GM23338 (cell line): ENCODE measurements at regions not wholly inside any gene's neighbourhood (a gene's known extent, or its start where the extent isn't known, plus 50 kb on each side); places are given as distances from the start of the nearest gene placed in this dataset.

Source experiments
- CREB1 ChIP-seq: fragments of 250-450 bp; sonication (Bioruptor Pico); IDR thresholded peaks from 2 replicates; pipeline ENCODE4 v1.5.0; 2020; ENCODE audit warnings: low read depth, mild to moderate bottlenecking, moderate library complexity
- EZH2 ChIP-seq: fragments of 200-600 bp; sonication (generic); IDR thresholded peaks from one replicate; pipeline ENCODE4 v1.8.0; 2017; ENCODE audit warnings: antibody characterized with exemption, mild to moderate bottlenecking, low read depth; ENCODE audit not compliant: unreplicated experiment
- EZH2phosphoT487 ChIP-seq: fragments of 200-600 bp; sonication (generic); IDR thresholded peaks from one replicate; pipeline ENCODE4 v1.8.1; 2018; ENCODE audit warnings: antibody characterized with exemption; ENCODE audit not compliant: unreplicated experiment
- POLR2AphosphoS5 ChIP-seq: IDR thresholded peaks from 2 replicates; pipeline ENCODE4 v1.6.1; 2016; ENCODE audit warnings: antibody characterized with exemption, low read depth
- STAT1 ChIP-seq: IDR thresholded peaks from one replicate; pipeline ENCODE4 v1.6.1; 2016; ENCODE audit warnings: antibody characterized with exemption; ENCODE audit not compliant: unreplicated experiment
- ZNF114 ChIP-seq: fragments of 250-450 bp; sonication (Bioruptor Pico); IDR thresholded peaks from 2 replicates; pipeline ENCODE4 v1.5.0; 2020; ENCODE audit warnings: mild to moderate bottlenecking, moderate library complexity
- TF ChIP-seq, protein P1 (sequence below), 2 experiments: fragments of 200-600 bp in 1 of 2; sonication (generic) in 1 of 2; conservative IDR thresholded peaks; 2 replicates each; pipeline versions ENCODE4 v1.5.1 to v1.6.1; 2016 to 2017; ENCODE audit warnings: antibody characterized with exemption in 2 of 2, low read depth in 2 of 2, mild to moderate bottlenecking in 2 of 2, moderate library complexity in 1 of 2
- TF ChIP-seq, protein P2 (sequence below): IDR thresholded peaks from one replicate; pipeline ENCODE4 v1.6.1; 2018; ENCODE audit warnings: antibody characterized with exemption; ENCODE audit not compliant: unreplicated experiment
- TF ChIP-seq, protein P3 (sequence below): IDR thresholded peaks from 2 replicates; pipeline ENCODE4 v1.6.1; 2016; ENCODE audit warnings: antibody characterized with exemption
- TF ChIP-seq, protein P4 (sequence below): fragments of 250-450 bp; sonication (Bioruptor Pico); IDR thresholded peaks from 2 replicates; pipeline ENCODE4 v1.5.0; 2020; ENCODE audit warnings: mild to moderate bottlenecking, moderate library complexity

DNA sequence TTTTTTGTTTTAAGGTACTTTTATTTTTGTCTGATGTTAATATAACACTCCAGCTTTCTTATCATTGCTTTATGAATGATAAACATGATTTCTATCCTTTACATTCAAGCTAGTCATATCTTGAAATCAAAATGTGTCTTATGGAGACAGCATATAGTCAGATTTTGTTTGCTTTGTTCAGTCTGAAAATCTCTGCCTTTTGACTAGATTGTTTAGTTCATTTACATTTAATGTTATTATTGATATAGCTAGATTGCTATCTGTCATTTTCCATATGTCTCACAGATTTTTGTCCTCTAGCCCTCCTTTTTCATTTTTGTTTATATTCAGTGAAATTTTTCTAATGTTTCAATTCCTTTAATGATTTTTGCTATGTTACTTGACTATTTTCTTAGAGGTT is 332.8 kb downstream of the SMOC2 start:
- TF ChIP-seq, protein P1, sequence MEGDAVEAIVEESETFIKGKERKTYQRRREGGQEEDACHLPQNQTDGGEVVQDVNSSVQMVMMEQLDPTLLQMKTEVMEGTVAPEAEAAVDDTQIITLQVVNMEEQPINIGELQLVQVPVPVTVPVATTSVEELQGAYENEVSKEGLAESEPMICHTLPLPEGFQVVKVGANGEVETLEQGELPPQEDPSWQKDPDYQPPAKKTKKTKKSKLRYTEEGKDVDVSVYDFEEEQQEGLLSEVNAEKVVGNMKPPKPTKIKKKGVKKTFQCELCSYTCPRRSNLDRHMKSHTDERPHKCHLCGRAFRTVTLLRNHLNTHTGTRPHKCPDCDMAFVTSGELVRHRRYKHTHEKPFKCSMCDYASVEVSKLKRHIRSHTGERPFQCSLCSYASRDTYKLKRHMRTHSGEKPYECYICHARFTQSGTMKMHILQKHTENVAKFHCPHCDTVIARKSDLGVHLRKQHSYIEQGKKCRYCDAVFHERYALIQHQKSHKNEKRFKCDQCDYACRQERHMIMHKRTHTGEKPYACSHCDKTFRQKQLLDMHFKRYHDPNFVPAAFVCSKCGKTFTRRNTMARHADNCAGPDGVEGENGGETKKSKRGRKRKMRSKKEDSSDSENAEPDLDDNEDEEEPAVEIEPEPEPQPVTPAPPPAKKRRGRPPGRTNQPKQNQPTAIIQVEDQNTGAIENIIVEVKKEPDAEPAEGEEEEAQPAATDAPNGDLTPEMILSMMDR (conservative IDR thresholded peaks at IDR 0.05; ENCODE audit: low read depth in 2 of 2), result no peak
- TF ChIP-seq, protein P2, sequence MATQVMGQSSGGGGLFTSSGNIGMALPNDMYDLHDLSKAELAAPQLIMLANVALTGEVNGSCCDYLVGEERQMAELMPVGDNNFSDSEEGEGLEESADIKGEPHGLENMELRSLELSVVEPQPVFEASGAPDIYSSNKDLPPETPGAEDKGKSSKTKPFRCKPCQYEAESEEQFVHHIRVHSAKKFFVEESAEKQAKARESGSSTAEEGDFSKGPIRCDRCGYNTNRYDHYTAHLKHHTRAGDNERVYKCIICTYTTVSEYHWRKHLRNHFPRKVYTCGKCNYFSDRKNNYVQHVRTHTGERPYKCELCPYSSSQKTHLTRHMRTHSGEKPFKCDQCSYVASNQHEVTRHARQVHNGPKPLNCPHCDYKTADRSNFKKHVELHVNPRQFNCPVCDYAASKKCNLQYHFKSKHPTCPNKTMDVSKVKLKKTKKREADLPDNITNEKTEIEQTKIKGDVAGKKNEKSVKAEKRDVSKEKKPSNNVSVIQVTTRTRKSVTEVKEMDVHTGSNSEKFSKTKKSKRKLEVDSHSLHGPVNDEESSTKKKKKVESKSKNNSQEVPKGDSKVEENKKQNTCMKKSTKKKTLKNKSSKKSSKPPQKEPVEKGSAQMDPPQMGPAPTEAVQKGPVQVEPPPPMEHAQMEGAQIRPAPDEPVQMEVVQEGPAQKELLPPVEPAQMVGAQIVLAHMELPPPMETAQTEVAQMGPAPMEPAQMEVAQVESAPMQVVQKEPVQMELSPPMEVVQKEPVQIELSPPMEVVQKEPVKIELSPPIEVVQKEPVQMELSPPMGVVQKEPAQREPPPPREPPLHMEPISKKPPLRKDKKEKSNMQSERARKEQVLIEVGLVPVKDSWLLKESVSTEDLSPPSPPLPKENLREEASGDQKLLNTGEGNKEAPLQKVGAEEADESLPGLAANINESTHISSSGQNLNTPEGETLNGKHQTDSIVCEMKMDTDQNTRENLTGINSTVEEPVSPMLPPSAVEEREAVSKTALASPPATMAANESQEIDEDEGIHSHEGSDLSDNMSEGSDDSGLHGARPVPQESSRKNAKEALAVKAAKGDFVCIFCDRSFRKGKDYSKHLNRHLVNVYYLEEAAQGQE, result no peak
- TF ChIP-seq POLR2AphosphoS5 (no peak), CREB1 (CRISPR knock-in tag) (no peak), EZH2 (no peak), EZH2phosphoT487 (no peak), ZNF114 (CRISPR knock-in tag) (no peak), STAT1 (no peak)
- TF ChIP-seq, protein P3, sequence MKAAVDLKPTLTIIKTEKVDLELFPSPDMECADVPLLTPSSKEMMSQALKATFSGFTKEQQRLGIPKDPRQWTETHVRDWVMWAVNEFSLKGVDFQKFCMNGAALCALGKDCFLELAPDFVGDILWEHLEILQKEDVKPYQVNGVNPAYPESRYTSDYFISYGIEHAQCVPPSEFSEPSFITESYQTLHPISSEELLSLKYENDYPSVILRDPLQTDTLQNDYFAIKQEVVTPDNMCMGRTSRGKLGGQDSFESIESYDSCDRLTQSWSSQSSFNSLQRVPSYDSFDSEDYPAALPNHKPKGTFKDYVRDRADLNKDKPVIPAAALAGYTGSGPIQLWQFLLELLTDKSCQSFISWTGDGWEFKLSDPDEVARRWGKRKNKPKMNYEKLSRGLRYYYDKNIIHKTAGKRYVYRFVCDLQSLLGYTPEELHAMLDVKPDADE, result no peak
- TF ChIP-seq, protein P4, sequence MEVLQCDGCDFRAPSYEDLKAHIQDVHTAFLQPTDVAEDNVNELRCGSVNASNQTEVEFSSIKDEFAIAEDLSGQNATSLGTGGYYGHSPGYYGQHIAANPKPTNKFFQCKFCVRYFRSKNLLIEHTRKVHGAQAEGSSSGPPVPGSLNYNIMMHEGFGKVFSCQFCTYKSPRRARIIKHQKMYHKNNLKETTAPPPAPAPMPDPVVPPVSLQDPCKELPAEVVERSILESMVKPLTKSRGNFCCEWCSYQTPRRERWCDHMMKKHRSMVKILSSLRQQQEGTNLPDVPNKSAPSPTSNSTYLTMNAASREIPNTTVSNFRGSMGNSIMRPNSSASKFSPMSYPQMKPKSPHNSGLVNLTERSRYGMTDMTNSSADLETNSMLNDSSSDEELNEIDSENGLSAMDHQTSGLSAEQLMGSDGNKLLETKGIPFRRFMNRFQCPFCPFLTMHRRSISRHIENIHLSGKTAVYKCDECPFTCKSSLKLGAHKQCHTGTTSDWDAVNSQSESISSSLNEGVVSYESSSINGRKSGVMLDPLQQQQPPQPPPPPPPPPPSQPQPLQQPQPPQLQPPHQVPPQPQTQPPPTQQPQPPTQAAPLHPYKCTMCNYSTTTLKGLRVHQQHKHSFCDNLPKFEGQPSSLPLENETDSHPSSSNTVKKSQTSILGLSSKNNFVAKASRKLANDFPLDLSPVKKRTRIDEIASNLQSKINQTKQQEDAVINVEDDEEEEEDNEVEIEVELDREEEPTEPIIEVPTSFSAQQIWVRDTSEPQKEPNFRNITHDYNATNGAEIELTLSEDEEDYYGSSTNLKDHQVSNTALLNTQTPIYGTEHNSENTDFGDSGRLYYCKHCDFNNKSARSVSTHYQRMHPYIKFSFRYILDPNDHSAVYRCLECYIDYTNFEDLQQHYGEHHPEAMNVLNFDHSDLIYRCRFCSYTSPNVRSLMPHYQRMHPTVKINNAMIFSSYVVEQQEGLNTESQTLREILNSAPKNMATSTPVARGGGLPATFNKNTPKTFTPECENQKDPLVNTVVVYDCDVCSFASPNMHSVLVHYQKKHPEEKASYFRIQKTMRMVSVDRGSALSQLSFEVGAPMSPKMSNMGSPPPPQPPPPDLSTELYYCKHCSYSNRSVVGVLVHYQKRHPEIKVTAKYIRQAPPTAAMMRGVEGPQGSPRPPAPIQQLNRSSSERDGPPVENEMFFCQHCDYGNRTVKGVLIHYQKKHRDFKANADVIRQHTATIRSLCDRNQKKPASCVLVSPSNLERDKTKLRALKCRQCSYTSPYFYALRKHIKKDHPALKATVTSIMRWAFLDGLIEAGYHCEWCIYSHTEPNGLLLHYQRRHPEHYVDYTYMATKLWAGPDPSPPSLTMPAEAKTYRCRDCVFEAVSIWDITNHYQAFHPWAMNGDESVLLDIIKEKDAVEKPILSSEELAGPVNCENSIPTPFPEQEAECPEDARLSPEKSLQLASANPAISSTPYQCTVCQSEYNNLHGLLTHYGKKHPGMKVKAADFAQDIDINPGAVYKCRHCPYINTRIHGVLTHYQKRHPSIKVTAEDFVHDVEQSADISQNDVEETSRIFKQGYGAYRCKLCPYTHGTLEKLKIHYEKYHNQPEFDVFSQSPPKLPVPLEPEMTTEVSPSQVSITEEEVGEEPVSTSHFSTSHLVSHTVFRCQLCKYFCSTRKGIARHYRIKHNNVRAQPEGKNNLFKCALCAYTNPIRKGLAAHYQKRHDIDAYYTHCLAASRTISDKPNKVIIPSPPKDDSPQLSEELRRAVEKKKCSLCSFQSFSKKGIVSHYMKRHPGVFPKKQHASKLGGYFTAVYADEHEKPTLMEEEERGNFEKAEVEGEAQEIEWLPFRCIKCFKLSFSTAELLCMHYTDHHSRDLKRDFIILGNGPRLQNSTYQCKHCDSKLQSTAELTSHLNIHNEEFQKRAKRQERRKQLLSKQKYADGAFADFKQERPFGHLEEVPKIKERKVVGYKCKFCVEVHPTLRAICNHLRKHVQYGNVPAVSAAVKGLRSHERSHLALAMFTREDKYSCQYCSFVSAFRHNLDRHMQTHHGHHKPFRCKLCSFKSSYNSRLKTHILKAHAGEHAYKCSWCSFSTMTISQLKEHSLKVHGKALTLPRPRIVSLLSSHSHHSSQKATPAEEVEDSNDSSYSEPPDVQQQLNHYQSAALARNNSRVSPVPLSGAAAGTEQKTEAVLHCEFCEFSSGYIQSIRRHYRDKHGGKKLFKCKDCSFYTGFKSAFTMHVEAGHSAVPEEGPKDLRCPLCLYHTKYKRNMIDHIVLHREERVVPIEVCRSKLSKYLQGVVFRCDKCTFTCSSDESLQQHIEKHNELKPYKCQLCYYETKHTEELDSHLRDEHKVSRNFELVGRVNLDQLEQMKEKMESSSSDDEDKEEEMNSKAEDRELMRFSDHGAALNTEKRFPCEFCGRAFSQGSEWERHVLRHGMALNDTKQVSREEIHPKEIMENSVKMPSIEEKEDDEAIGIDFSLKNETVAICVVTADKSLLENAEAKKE, result no peak
